ENCODE measurements at regions not wholly inside any gene's neighbourhood (a gene's known extent, or its start where the extent isn't known, plus 50 kb on each side); places are given as distances from the start of the nearest gene placed in this dataset.

- peak; percentile 38 for DNase-seq (ENCODE audit: low spot score)
Observed at GRCh38 chr2:208545403-208546042, 138.9 kb downstream of the PTH2R start.

GRCh38 chr2:208546107-208546506, 139.5 kb downstream of the PTH2R start:
- DNase-seq (ENCODE audit: low spot score) = no peak

DNA sequence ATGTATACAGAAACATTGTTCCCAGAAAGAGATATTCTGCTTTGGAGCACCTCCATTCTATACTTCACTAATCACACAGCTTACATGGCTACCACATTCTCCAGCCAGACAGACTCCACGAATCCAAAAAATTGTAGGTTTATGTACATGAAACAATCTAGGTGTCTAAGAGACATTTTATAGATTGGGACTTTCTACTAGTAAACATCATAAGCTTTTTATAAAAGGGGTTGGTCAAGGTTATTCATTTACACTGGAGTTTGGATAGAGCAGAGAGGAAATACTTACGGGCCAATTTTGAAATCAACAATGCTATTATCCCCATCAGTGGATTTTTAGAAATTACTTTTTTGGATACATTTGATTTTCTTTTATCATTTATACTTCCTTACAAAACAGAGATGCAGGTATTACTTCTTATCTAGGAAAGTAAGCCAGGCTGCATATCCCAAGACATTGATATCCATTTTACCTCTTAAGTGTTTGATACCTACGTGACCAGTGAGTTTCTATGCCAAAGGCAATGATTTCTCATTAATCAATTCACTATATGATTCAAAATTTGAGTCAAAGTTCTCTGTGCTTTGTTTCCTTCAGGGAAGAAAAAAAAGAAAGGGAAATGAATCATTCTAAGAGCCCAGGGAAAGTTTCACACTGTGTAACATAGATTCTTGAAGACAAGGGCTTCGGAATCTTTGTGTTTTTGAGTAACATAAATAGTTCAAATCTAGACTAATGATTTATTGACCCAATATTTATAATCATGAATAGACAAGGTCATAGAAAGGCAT, 140.5 kb downstream of the PTH2R start:
- DNase-seq (ENCODE audit: low spot score) = no peak

DNA sequence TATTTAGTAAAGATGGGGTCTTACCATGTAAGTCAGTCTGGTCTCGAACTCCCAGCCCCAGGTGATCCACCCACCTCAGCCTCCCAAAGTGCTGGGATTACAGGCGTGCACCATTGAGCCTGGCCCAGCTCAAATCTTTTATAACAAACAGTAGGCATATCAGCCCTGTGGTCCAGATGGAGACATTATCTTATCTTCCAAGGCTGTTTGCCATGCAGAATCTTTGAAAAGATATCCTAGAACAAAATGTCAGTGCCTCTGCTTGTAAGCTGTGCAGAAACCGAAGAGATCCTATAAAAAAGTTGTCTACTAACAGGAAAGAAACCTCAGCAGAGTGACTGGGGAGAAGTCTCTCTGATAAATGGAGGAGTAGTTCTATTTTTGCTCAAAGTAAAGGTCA, 142.1 kb downstream of the PTH2R start:
- DNase-seq (ENCODE audit: low spot score) = no peak

GRCh38 chr2:208549546-208550158, 143.1 kb downstream of the PTH2R start:
- DNase-seq (ENCODE audit: low spot score) = no peak

- no peak for DNase-seq (ENCODE audit: low spot score)
Observed at GRCh38 chr2:208552943-208553342, 146.4 kb downstream of the PTH2R start.

GRCh38 chr2:208556983-208557484, 150.4 kb downstream of the PTH2R start:
- no peak for DNase-seq (ENCODE audit: low spot score)

GRCh38 chr2:208565690-208566416, 159.3 kb downstream of the PTH2R start:
- DNase-seq (ENCODE audit: low spot score) = no peak

- DNase-seq (ENCODE audit: low spot score) = no peak
Observed at GRCh38 chr2:208568203-208568602, 161.6 kb downstream of the PTH2R start.

- no peak for DNase-seq (ENCODE audit: low spot score)
Observed at GRCh38 chr2:208570066-208570465, 163.5 kb downstream of the PTH2R start.

GRCh38 chr2:208570851-208571763, 164.5 kb downstream of the PTH2R start:
- DNase-seq (ENCODE audit: low spot score) = no peak

DNA sequence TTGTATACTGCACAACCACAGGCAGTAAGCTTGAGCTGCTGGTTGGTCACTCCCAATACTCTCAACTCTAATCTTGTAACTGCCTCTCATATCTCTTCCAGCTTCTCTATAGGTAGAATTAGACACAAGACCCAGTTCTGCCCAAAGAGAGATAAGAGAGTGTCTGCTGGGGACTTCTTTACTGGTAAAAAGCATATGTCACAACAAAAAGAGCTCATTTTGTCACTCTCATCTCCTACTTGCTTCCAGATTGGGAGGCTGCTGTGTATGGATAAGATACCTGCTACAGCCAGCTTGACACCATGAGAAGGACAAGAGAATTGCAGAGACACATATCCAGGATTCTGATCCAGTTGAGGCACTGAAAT, 165.2 kb downstream of the PTH2R start:
- no peak for DNase-seq (ENCODE audit: low spot score)

DNA sequence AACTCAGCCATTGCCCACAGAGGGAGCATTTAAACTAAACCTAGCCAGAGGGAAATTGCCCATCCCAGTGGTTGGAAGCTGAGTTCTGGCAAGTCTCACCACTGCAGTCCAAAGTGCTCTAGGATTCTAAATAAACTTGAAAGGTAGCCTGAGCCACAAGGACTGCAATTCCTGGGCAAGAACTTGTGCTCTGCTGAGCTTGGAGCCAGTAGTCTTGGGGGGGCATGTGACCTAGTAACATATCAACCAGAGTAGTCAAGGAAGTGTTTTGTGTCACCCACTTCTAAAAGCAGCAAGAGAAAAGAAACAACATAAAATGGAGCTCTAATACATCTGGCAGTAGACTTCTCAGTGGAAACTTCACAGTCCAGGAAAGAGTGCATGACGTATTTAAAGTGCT, 167.0 kb downstream of the PTH2R start:
- peak; percentile 35 for DNase-seq (ENCODE audit: low spot score)

GRCh38 chr2:208579678-208580077, 173.1 kb downstream of the PTH2R start:
- no peak for DNase-seq (ENCODE audit: low spot score)

GRCh38 chr2:208584378-208584985, 177.9 kb downstream of the PTH2R start:
- no peak for DNase-seq (ENCODE audit: low spot score)

- DNase-seq (ENCODE audit: low spot score) = no peak
Observed at GRCh38 chr2:208586516-208586915, 179.9 kb downstream of the PTH2R start.

GRCh38 chr2:208594642-208595385, 188.2 kb downstream of the PTH2R start:
- no peak for DNase-seq (ENCODE audit: low spot score)

GRCh38 chr2:208595386-208596275, 189.0 kb downstream of the PTH2R start:
- no peak for DNase-seq (ENCODE audit: low spot score)

DNA sequence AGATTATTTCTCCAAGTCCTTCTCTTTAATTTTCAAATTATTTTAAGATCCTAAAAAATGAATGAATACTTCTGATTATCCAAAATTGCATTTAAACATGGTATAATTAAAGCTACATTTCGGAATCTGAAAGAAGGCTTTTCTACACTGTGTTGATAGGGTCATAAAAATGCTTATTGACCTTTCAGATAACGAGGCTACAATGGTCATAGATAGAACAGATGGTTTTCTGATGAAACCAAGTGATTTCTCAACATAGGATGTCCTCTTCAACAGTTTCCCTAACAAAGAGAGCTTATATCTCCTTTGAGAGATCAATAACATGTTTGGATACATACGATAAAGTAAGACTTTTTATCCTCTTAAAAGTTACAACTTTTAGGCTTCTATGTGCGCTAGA, 201.1 kb downstream of the PTH2R start:
- no peak for DNase-seq (ENCODE audit: low spot score)
